ENCODE measurements at regions not wholly inside any gene's neighbourhood (a gene's known extent, or its start where the extent isn't known, plus 50 kb on each side); places are given as distances from the start of the nearest gene placed in this dataset.
"Not testable (repeated sequence)": the region's sequence is repeated elsewhere in the genome, so short reads cannot be mapped to it uniquely, and the experiment has no call there.

- no peak for DNase-seq (ENCODE audit: extremely low read depth in 1 of 2, low read depth in 1 of 2)
Measured at GRCh38 chr6:134619789-134620188, 301.9 kb upstream of the SGK1 start.

GRCh38 chr6:134619077-134619476 lies 301.2 kb upstream of the SGK1 start:
- no peak for DNase-seq (ENCODE audit: extremely low read depth in 1 of 2, low read depth in 1 of 2)

GRCh38 chr6:134614606-134615485 lies 296.9 kb upstream of the SGK1 start:
- no peak for DNase-seq (ENCODE audit: extremely low read depth in 1 of 2, low read depth in 1 of 2)

- DNase-seq (ENCODE audit: extremely low read depth in 1 of 2, low read depth in 1 of 2): not testable (repeated sequence)
Measured at GRCh38 chr6:134612128-134612527, 294.2 kb upstream of the SGK1 start.

GRCh38 chr6:134610411-134610810 lies 292.5 kb upstream of the SGK1 start:
- DNase-seq (ENCODE audit: extremely low read depth in 1 of 2, low read depth in 1 of 2): no peak

- no peak for DNase-seq (ENCODE audit: extremely low read depth in 1 of 2, low read depth in 1 of 2)
Measured at GRCh38 chr6:134609716-134610261, 291.9 kb upstream of the SGK1 start.

- DNase-seq (ENCODE audit: extremely low read depth in 1 of 2, low read depth in 1 of 2): no peak
Measured at GRCh38 chr6:134607411-134607810, 289.5 kb upstream of the SGK1 start.

GRCh38 chr6:134605034-134605433 lies 287.1 kb upstream of the SGK1 start:
- DNase-seq (ENCODE audit: extremely low read depth in 1 of 2, low read depth in 1 of 2): no peak

GRCh38 chr6:134604014-134604676 lies 286.2 kb upstream of the SGK1 start:
- no peak for DNase-seq (ENCODE audit: extremely low read depth in 1 of 2, low read depth in 1 of 2)

- DNase-seq (ENCODE audit: extremely low read depth in 1 of 2, low read depth in 1 of 2): no peak
Measured at GRCh38 chr6:134603561-134603960, 285.6 kb upstream of the SGK1 start.

- DNase-seq (ENCODE audit: extremely low read depth in 1 of 2, low read depth in 1 of 2): no peak
Measured at GRCh38 chr6:134602123-134602522, 284.2 kb upstream of the SGK1 start.

- DNase-seq (ENCODE audit: extremely low read depth in 1 of 2, low read depth in 1 of 2): no peak
Measured at GRCh38 chr6:134600671-134601070, 282.8 kb upstream of the SGK1 start.

GRCh38 chr6:134599079-134599478 lies 281.2 kb upstream of the SGK1 start:
- DNase-seq (ENCODE audit: extremely low read depth in 1 of 2, low read depth in 1 of 2): no peak

- no peak for DNase-seq (ENCODE audit: extremely low read depth in 1 of 2, low read depth in 1 of 2)
Measured at GRCh38 chr6:134596191-134596590, 278.3 kb upstream of the SGK1 start.

GRCh38 chr6:134594881-134595280 lies 277.0 kb upstream of the SGK1 start:
- no peak for DNase-seq (ENCODE audit: extremely low read depth in 1 of 2, low read depth in 1 of 2)

GRCh38 chr6:134593887-134594286 lies 276.0 kb upstream of the SGK1 start:
- no peak for DNase-seq (ENCODE audit: extremely low read depth in 1 of 2, low read depth in 1 of 2)

- no peak for DNase-seq (ENCODE audit: extremely low read depth in 1 of 2, low read depth in 1 of 2)
Measured at GRCh38 chr6:134593442-134593841, 275.5 kb upstream of the SGK1 start.

- DNase-seq (ENCODE audit: extremely low read depth in 1 of 2, low read depth in 1 of 2): no peak
Measured at GRCh38 chr6:134593024-134593423, 275.1 kb upstream of the SGK1 start.

GRCh38 chr6:134590449-134590848 lies 272.5 kb upstream of the SGK1 start:
- no peak for DNase-seq (ENCODE audit: extremely low read depth in 1 of 2, low read depth in 1 of 2)

- no peak for DNase-seq (ENCODE audit: extremely low read depth in 1 of 2, low read depth in 1 of 2)
Measured at GRCh38 chr6:134590004-134590403, 272.1 kb upstream of the SGK1 start.

GRCh38 chr6:134589512-134589911 lies 271.6 kb upstream of the SGK1 start:
- DNase-seq (ENCODE audit: extremely low read depth in 1 of 2, low read depth in 1 of 2): no peak

- no peak for DNase-seq (ENCODE audit: extremely low read depth in 1 of 2, low read depth in 1 of 2)
Measured at GRCh38 chr6:134588267-134588666, 270.4 kb upstream of the SGK1 start.
